H1 (cell line): ENCODE measurements at regions not wholly inside any gene's neighbourhood (a gene's known extent, or its start where the extent isn't known, plus 50 kb on each side); places are given as distances from the start of the nearest gene placed in this dataset.

Experiments used
- FOSL1 ChIP-seq: IDR thresholded peaks from 2 replicates; pipeline ENCODE4 v1.6.1; 2011; ENCODE audit warnings: mild to moderate bottlenecking, low read depth, low read length, moderate library complexity; ENCODE audit not compliant: insufficient read depth
- NANOG ChIP-seq: IDR thresholded peaks from 2 replicates; pipeline ENCODE4 v1.6.1; 2011; ENCODE audit warnings: low read length, low read depth, mild to moderate bottlenecking, inconsistent platforms; ENCODE audit not compliant: insufficient read depth, poor library complexity, severe bottlenecking
- SRF ChIP-seq: IDR thresholded peaks from 2 replicates; pipeline ENCODE4 v1.6.1; 2011; ENCODE audit warnings: mild to moderate bottlenecking, low read depth, low read length, moderate library complexity

GRCh38 chr5:54924487-54924886 is 60.9 kb downstream of the ESM1 start (continued):
- TF ChIP-seq FOSL1, result no peak
- TF ChIP-seq NANOG, result no peak
- no peak for TF ChIP-seq SRF
